Thymus (tissue), 11 donors: ENCODE measurements at regions not wholly inside any gene's neighbourhood (a gene's known extent, or its start where the extent isn't known, plus 50 kb on each side); places are given as distances from the start of the nearest gene placed in this dataset.

Experiments
- DNase-seq, 9 donors: peaks; one replicate each; pipeline ENCODE4 v3.0.0-alpha.2; 2013; ENCODE audit warnings: low spot score in 9 of 9, low read depth in 6 of 9, missing footprints in 1 of 9
- H3K27ac ChIP-seq, 2 donors: one replicate each; pipeline ENCODE4 v1.5.1; 2013; ENCODE audit warnings: control low read depth in 1 of 2, low read depth in 1 of 2, low read length in 1 of 2, mild to moderate bottlenecking in 1 of 2, moderate library complexity in 1 of 2
- H3K27me3 ChIP-seq, 2 donors: one replicate each; pipeline ENCODE4 v1.5.1; 2013; ENCODE audit warnings: low read length in 1 of 2; ENCODE audit not compliant: control insufficient read depth in 2 of 2, insufficient read depth in 1 of 2
- H3K36me3 ChIP-seq, 2 donors: one replicate each; pipeline ENCODE4 v1.5.1; 2013; ENCODE audit warnings: low read length in 1 of 2, mild to moderate bottlenecking in 1 of 2, moderate library complexity in 1 of 2; ENCODE audit not compliant: control insufficient read depth in 2 of 2, insufficient read depth in 2 of 2
- H3K4me1 ChIP-seq, 2 donors: one replicate each; pipeline ENCODE4 v1.5.1; 2013; ENCODE audit warnings: low read length in 2 of 2; ENCODE audit not compliant: control insufficient read depth in 2 of 2, insufficient read depth in 2 of 2
- H3K4me3 ChIP-seq, 2 donors: one replicate each; pipeline ENCODE4 v1.5.1; 2013; ENCODE audit warnings: low read length in 2 of 2, control low read depth in 1 of 2, mild to moderate bottlenecking in 1 of 2
- H3K9me3 ChIP-seq, 2 donors: one replicate each; pipeline ENCODE4 v1.5.1; 2013; ENCODE audit warnings: low read length in 1 of 2, mild to moderate bottlenecking in 1 of 2; ENCODE audit not compliant: control insufficient read depth in 2 of 2, insufficient read depth in 1 of 2
- WGBS: extraction: QIAGEN DNeasy Blood & Tissue Kit; methylation state at CpG from one replicate; pipeline ENCODE4 v1.1.7; 2013; 5-methylcytosine and 5-hydroxymethylcytosine counted together
- donor health status: healthy.

- no peaks in the 10 kb centered on the region for H3K36me3 ChIP-seq
- H3K27me3 ChIP-seq, result no peaks in the 10 kb centered on the region
- 97% methylated on average over 4 of the region's 4 CpGs for WGBS
- no peak overlapping the region for H3K4me3 ChIP-seq
- H3K9me3 ChIP-seq, result peaks cover 0 to 11% of the 10 kb centered on the region in 2 donors
- no peak for DNase-seq
- no peak overlapping the region for H3K27ac ChIP-seq
- peaks cover 0 to under 1% of the 10 kb centered on the region in 2 donors for H3K4me1 ChIP-seq
These were observed 257.2 kb downstream of the DLL1 start for GRCh38 chr6:170033666-170034065.

DNA sequence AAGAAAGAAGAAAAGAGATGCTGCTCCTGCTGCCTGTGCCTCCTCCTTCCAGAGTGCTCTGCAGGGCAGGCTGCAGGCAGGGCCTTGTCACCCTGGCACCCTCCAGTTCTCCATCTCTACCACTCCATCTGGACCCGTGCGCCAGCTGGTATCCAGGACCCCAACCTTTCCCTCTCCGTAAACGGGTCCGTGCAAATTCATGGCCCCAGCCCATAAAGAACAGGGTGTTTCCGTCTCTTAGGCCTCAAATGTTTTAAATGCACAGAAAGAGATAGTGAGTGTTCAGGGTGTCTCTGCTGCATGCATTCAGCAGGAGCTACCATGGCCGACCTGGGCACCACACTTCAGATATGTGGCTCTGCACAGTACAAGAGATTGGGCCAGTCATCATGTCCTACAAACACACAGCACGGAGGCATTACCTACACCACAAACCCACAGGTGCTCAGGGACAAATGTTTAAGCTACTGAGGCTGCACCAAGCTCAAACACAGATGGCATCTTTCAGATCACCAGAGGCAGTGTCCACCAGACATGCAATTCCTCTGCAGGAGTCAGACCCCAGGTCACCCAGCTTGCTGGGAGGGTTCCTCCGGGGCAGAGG lies 258.1 kb downstream of the DLL1 start:
- no peak overlapping the region for H3K27ac ChIP-seq
- no peaks in the 10 kb centered on the region for H3K36me3 ChIP-seq
- H3K27me3 ChIP-seq, result no peaks in the 10 kb centered on the region
- no peak overlapping the region for H3K4me3 ChIP-seq
- 96% methylated on average over 9 of the region's 9 CpGs for WGBS
- peaks cover 0 to 11% of the 10 kb centered on the region in 2 donors for H3K9me3 ChIP-seq
- no peak for DNase-seq
- no peaks in the 10 kb centered on the region for H3K4me1 ChIP-seq

GRCh38 chr6:170032197-170032596 lies 258.7 kb downstream of the DLL1 start:
- no peaks in the 10 kb centered on the region for H3K36me3 ChIP-seq
- 93% methylated on average over 6 of the region's 6 CpGs for WGBS
- DNase-seq, result no peak

DNA sequence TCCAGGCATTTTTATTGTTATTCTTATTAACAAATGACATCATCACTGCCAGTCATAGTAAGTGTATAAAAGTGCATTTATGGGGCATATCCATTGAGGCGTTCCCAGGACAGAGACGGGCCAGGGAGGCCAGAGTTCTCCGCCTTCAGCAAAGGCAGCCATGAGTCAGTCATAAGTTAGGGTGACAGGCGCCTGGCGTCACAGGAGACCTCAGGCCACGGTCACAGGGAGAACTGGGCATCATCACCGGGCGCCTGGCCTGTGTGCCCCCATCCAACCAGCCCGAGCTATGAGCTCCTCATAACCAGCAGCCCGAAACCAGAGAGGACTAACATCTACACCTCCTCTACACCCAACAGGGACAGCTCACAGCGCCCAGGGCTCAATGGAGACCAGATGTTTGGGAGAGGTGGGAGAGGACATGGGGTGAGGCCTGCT lies 259.2 kb downstream of the DLL1 start:
- no peak overlapping the region for H3K4me3 ChIP-seq
- H3K4me1 ChIP-seq, result peaks cover 0 to 2% of the 10 kb centered on the region in 2 donors
- no peak overlapping the region for H3K27ac ChIP-seq
- no peaks in the 10 kb centered on the region for H3K27me3 ChIP-seq
- DNase-seq, result no peak
- peaks cover 0 to 11% of the 10 kb centered on the region in 2 donors for H3K9me3 ChIP-seq
- no peaks in the 10 kb centered on the region for H3K36me3 ChIP-seq
- WGBS, result 92% methylated on average over 11 of the region's 11 CpGs

More at GRCh38 chr6:170032197-170032596, 258.7 kb downstream of the DLL1 start:
- Histone ChIP-seq H3K4me3 (no peak overlapping the region), H3K4me1 (no peaks in the 10 kb centered on the region), H3K27ac (no peak overlapping the region), H3K27me3 (no peaks in the 10 kb centered on the region), H3K9me3 (peaks cover 0 to 11% of the 10 kb centered on the region in 2 donors)

- Histone ChIP-seq H3K36me3 (no peaks in the 10 kb centered on the region), H3K9me3 (peaks cover 0 to 11% of the 10 kb centered on the region in 2 donors), H3K27ac (no peak overlapping the region), H3K4me1 (peaks cover 0 to 3% of the 10 kb centered on the region in 2 donors), H3K27me3 (no peaks in the 10 kb centered on the region), H3K4me3 (no peak overlapping the region)
- WGBS, result 97% methylated on average over 16 of the region's 16 CpGs
- no peak for DNase-seq
These were observed 259.9 kb downstream of the DLL1 start for GRCh38 chr6:170030821-170031471.

DNA sequence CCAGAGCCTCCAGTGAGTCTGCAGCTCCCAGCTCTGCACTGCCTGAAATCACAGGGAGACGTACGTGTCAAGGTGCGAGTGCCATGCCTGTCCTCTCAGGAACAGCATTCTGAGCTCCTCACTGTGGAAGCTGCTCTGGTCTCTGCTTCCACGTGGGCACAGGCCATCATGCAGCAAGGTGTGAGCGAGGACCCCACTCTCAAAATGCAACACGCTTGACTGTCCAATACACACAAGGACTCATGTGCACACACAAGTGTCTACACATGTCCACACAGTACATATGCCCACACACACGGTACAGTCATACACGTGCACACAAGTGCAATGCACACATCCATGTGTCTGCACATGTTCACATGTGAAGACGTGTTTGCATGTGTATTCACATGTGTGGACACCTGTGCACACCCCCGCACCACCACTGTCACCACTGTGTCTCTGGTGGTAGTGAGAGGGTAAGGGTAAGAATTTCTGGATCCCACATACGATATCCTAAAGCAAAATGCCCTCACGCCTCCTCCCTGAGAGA lies 260.5 kb downstream of the DLL1 start:
- 93% methylated on average over 12 of the region's 12 CpGs for WGBS
- Histone ChIP-seq H3K27ac (no peak overlapping the region), H3K27me3 (no peaks in the 10 kb centered on the region), H3K9me3 (peaks cover 0 to 11% of the 10 kb centered on the region in 2 donors), H3K36me3 (no peaks in the 10 kb centered on the region), H3K4me3 (no peak overlapping the region), H3K4me1 (peaks cover 0 to 4% of the 10 kb centered on the region in 2 donors)
- no peak for DNase-seq

GRCh38 chr6:170029416-170030283 lies 261.2 kb downstream of the DLL1 start:
- peaks cover 0 to 5% of the 10 kb centered on the region in 2 donors for H3K4me1 ChIP-seq
- peaks cover 0 to 11% of the 10 kb centered on the region in 2 donors for H3K9me3 ChIP-seq
- H3K27me3 ChIP-seq, result no peaks in the 10 kb centered on the region
- no peak overlapping the region for H3K27ac ChIP-seq
- 92% methylated on average over 23 of the region's 23 CpGs for WGBS
- DNase-seq, result no peak
- H3K4me3 ChIP-seq, result no peak overlapping the region
- no peaks in the 10 kb centered on the region for H3K36me3 ChIP-seq

GRCh38 chr6:170028629-170029345 lies 262.1 kb downstream of the DLL1 start:
- H3K9me3 ChIP-seq, result peaks cover 0 to 5% of the 10 kb centered on the region in 2 donors
- DNase-seq, result no peak
- H3K36me3 ChIP-seq, result no peaks in the 10 kb centered on the region
- peaks cover 0 to 3% of the 10 kb centered on the region in 2 donors for H3K27me3 ChIP-seq
- 88% methylated on average over 23 of the region's 23 CpGs for WGBS
- no peak overlapping the region for H3K4me3 ChIP-seq
- H3K4me1 ChIP-seq, result peaks cover 0 to 5% of the 10 kb centered on the region in 2 donors
- no peak overlapping the region for H3K27ac ChIP-seq
